GM19395 (cell line): ENCODE measurements at regions not wholly inside any gene's neighbourhood (a gene's known extent, or its start where the extent isn't known, plus 50 kb on each side); places are given as distances from the start of the nearest gene placed in this dataset.
"Not testable (repeated sequence)": the region's sequence is repeated elsewhere in the genome, so short reads cannot be mapped to it uniquely, and the experiment has no call there.

ENCODE experiments used
- ATAC-seq: cut with Tn5 transposase; IDR thresholded peaks from one replicate; pipeline ENCODE4 v1.9.1; 2021; ENCODE audit warnings: mild to moderate bottlenecking, moderate library complexity; ENCODE audit not compliant: unreplicated experiment

GRCh38 chr4:33989820-33990443, 2254.4 kb downstream of the ARAP2 start:
- ATAC-seq: no peak

- ATAC-seq: no peak
Measured at GRCh38 chr4:33996075-33996718, 2248.1 kb downstream of the ARAP2 start.

- ATAC-seq: no peak
Measured at GRCh38 chr4:33998291-33998690, 2246.0 kb downstream of the ARAP2 start.

GRCh38 chr4:34000356-34000755, 2244.0 kb downstream of the ARAP2 start:
- no peak for ATAC-seq

GRCh38 chr4:34006540-34006939, 2237.8 kb downstream of the ARAP2 start:
- ATAC-seq: not testable (repeated sequence)

- ATAC-seq: no peak
Measured at GRCh38 chr4:34009951-34010350, 2234.4 kb downstream of the ARAP2 start.

GRCh38 chr4:34010751-34011519, 2233.4 kb downstream of the ARAP2 start:
- no peak for ATAC-seq

- ATAC-seq: no peak
Measured at GRCh38 chr4:34035225-34035624, 2209.1 kb downstream of the ARAP2 start.

- ATAC-seq: no peak
Measured at GRCh38 chr4:34037280-34037679, 2207.0 kb downstream of the ARAP2 start.

- ATAC-seq: no peak
Measured at GRCh38 chr4:34039766-34040165, 2204.5 kb downstream of the ARAP2 start.

GRCh38 chr4:34043131-34043530, 2201.2 kb downstream of the ARAP2 start:
- no peak for ATAC-seq

- ATAC-seq: no peak
Measured at GRCh38 chr4:34046580-34046979, 2197.7 kb downstream of the ARAP2 start.

GRCh38 chr4:34047363-34047762, 2197.0 kb downstream of the ARAP2 start:
- no peak for ATAC-seq

- no peak for ATAC-seq
Measured at GRCh38 chr4:34066126-34066525, 2178.2 kb downstream of the ARAP2 start.

GRCh38 chr4:34091451-34091850, 2152.9 kb downstream of the ARAP2 start:
- no peak for ATAC-seq

GRCh38 chr4:34094114-34094513, 2150.2 kb downstream of the ARAP2 start:
- ATAC-seq: no peak

- ATAC-seq: no peak
Measured at GRCh38 chr4:34105311-34105710, 2139.0 kb downstream of the ARAP2 start.

GRCh38 chr4:34108391-34108790, 2135.9 kb downstream of the ARAP2 start:
- ATAC-seq: no peak

GRCh38 chr4:34112573-34112972, 2131.7 kb downstream of the ARAP2 start:
- no peak for ATAC-seq

- no peak for ATAC-seq
Measured at GRCh38 chr4:34138385-34138784, 2105.9 kb downstream of the ARAP2 start.

GRCh38 chr4:34139346-34139745, 2105.0 kb downstream of the ARAP2 start:
- no peak for ATAC-seq

- no peak for ATAC-seq
Measured at GRCh38 chr4:34148322-34148908, 2095.9 kb downstream of the ARAP2 start.
